Fibroblast of skin of left biceps (primary cell): ENCODE measurements at regions not wholly inside any gene's neighbourhood (a gene's known extent, or its start where the extent isn't known, plus 50 kb on each side); places are given as distances from the start of the nearest gene placed in this dataset.
A peak's percentile ranks its signal among the peaks of the same experiment; 100 is the strongest.
"Not testable (repeated sequence)": the region's sequence is repeated elsewhere in the genome, so short reads cannot be mapped to it uniquely, and the experiment has no call there.

Experiments used
- DNase-seq, 2 experiments: peaks; one replicate each; pipeline ENCODE4 v3.0.0-alpha.2; 2013; ENCODE audit warnings: low read depth in 2 of 2

GRCh38 chr2:150669492-150669891 is 182.0 kb upstream of the RND3 start:
- no peak for DNase-seq

GRCh38 chr2:150667039-150667438 is 179.6 kb upstream of the RND3 start:
- DNase-seq, result not testable (repeated sequence)

DNA sequence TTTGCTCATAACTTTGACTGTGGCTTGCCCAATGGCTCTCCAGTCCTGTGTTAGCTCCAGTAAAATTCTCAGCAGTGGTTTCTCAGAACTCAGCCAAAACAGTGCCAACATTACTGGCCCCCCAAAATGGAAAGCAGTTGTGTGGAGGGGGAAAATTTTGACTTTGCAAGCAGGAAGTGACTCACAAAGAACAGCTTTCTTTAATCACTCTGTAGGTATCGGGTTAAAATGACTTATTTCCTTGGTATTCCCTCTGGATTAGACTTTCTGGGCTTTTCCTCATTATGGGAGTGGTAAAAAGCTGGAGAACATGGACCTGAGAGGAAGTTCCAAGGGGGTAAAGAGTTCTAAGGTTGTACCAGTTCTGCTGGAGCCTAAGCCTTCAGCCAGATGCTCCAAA is 175.7 kb upstream of the RND3 start:
- DNase-seq, result peak; percentile 90

GRCh38 chr2:150656002-150656401 is 168.5 kb upstream of the RND3 start:
- no peak for DNase-seq

- DNase-seq, result no peak
These were observed 165.9 kb upstream of the RND3 start for GRCh38 chr2:150653351-150653750.

DNA sequence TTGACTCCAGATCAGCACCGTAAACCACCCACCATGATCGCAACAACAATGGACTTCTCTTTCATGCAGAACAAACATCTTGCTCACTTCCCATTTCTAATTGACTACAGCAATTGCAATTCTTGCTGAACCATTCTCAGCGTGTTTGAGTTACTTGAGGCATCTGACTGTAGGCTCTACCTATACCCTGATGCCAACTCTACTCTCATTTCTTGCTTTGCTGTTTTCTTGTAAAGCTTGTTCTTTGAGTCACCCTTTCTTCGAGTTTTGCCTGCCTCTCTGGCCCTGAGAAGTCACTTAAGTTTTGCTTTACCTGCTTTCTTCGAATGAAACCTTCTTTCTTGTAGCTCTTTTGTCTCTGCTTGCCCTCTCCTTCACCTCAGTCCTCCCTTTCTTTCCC is 160.5 kb upstream of the RND3 start:
- DNase-seq, result no peak

GRCh38 chr2:150646746-150647145 is 159.3 kb upstream of the RND3 start:
- DNase-seq, result no peak

DNA sequence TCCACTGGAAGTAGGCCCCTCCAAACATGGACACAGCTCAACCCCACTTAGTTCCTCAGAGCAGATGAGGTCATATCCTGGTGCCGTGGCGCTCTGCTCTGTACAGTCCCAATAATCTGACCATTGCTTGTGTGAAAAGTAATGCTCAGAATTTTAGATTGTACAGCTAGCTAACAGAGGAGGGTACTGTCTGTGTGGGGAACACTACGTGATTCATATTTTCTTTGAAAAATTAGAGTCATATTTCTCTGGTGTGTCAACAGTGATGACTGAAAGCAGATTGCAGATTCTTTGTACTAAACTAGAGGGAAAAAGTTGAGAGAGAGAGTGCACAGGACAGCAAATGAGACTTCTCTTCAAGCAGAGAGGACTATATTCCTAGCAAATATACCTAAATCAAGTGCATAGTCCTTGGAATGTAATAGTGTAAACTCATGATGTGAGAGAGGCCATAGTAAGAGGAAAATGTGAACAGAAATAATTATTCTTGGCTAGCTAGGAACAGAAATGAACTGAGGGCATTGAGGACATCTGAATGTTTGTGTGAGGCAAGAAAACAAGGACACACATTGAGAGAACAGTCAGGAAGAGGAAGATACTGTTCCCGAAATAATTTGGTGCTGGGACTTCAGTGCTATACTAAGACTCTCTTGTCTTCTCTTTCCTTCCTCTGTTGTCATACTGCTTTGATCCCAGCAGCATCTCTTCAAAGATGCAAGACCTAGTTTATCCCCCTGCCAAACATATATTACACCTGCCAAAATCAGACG is 157.0 kb upstream of the RND3 start:
- peak; percentile 45 to 53 for DNase-seq

DNA sequence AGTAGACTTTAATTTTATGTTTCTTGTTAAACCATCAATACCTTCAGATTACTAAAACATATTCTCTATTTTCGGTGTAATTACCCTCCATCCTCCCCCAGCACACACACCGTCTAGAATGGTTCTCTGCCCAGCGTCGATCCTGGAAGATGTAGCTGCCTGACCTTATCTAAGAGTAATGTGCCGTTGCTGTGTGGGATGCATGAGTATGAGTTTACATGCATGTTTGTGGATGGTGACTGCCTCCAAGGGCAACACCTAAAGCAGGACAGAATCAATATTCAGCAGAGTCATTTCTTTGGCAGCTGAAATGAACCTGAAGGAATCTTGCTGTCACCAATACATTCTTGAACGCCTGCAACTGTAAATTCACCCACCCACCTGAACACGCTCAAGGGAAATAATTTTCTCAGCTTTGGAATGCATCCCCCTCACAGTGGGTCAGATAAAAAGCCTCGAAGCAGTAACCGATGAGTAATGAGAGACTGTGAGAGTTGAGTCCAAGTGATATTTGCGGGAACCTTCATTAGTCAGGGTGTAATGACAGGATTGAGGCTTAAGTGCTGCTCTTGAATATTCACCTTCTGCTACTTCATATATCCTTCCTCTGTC is 155.8 kb upstream of the RND3 start:
- DNase-seq, result no peak

- DNase-seq, result no peak
These were observed 152.6 kb upstream of the RND3 start for GRCh38 chr2:150640039-150640438.

DNA sequence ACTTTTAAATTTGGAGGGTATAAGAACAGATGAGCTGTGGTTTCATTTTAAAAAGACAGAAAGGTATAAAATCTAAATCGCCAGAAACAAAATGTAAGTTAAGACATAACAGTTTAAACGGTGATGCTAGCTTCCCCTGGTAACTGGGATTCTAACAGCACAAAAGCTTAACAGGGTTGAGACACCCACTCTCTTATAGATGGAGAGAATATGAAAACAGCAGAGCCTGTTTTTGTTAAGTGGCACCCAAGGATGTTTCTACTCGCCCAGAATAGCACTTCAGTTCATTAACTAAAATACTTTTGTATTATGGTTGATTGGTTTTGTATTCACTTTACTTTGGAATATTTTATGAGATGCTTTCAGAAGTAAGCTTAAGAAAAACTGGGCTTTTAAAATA is 151.9 kb upstream of the RND3 start:
- no peak for DNase-seq

DNA sequence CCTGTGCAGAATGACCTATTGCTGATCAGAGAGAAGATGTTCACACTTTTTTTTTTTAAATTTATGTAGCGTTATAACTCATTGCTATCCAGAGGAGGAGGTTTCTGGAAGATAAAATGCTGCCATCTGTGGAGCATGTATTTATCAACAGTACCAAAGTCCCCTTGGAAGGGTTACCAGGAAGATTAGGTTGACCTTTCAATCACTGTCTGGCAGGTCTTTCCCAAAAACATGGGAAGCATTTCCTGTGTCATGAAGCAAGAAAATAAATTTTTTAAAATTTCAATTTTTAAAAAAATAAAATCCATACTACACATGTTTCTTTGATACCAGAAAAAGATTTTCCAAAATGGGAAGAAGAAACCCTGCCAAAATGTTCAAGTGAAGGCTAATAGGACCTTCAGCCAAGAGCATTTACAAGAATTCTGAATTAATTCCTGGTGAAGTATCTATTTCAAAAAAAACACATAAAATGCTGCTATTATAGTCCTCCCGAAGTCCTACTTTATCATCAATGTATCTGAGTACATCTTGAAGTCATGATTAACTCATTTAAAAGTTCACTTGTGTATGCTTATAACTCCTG is 143.9 kb upstream of the RND3 start:
- DNase-seq, result no peak

- no peak for DNase-seq
These were observed 143.2 kb upstream of the RND3 start for GRCh38 chr2:150630587-150631235.

DNA sequence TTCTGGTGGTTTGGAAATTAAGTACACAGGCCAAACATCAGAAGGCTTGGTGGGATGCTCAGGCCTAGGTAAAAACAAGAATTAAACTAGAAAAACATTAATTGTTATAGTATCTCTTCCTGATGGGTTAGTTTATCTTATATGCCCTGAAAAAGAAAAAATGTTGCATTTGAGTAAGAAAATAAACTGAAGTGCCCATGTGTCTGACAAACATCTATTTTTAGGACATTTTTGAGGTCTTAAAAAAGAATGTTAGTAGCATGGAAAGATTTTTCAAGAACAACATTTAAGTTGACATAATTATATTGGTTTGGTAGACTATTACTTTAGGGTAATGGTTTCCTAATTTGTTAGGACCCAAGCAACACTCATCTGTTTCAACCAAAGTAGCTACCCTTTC is 140.1 kb upstream of the RND3 start:
- no peak for DNase-seq

GRCh38 chr2:150626934-150627411 is 139.5 kb upstream of the RND3 start:
- no peak for DNase-seq

- DNase-seq, result no peak
These were observed 138.3 kb upstream of the RND3 start for GRCh38 chr2:150625741-150626140.

- DNase-seq, result no peak
These were observed 137.8 kb upstream of the RND3 start for GRCh38 chr2:150625303-150625702.

- no peak for DNase-seq
These were observed 136.5 kb upstream of the RND3 start for GRCh38 chr2:150624001-150624401.

DNA sequence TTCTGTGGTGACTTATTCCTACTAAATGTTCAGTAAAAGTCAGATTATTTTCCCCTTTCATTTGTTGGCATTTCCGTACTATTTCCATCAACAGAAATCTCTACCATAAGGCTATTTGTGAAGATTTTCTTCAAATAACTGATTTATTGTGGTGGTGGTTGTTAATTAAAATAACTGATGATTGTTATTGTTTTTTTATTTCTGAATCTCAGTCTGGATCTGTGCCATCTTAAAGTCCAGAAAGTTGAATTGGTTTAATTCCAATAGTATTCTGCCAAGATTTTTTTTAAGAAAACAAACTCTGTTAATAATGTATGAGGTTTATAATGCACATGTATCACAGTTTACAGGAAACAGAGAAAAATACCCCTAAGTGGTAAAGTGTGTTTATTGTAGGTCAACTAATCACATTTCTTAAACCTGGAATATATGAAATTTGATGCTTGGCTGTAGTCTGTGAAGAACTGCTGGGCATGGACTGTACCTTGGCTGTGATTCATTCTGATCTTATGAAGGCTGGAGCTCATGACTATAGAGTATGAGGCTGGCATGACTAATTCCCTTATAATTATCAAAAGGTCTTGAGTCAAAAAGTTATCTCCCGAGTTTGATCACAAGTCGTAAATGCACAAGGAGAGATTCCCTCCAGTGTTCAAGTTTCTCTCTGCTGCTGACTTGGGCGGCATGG is 134.2 kb upstream of the RND3 start:
- no peak for DNase-seq

DNA sequence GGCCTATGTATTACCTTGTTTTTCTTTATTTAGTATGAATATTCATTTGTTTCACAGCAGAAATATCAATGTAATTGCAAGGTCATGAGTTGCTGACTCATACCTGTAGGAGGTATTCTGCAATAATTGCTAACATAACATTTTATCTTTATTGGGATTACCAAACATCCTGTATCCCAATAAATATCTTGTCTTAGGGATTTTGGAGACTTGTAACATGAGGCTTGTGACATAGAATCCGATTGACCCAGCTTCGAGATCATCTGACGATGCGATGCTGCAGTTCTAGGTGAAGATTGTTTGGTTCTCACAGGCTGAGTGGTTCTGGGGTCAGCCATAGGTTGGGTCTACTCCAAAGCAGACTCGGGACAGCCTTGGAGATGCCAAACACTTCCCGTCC is 133.4 kb upstream of the RND3 start:
- DNase-seq, result no peak

GRCh38 chr2:150620416-150620815 is 132.9 kb upstream of the RND3 start:
- no peak for DNase-seq
